GM12878 (cell line): ENCODE measurements at regions not wholly inside any gene's neighbourhood (a gene's known extent, or its start where the extent isn't known, plus 50 kb on each side); places are given as distances from the start of the nearest gene placed in this dataset.

Experiments
- FOXK2 ChIP-seq: fragments of 450-650 bp; IDR thresholded peaks from 2 replicates; pipeline ENCODE4 v1.6.1; 2017; ENCODE audit warnings: mild to moderate bottlenecking, moderate library complexity
- JUND ChIP-seq: IDR thresholded peaks from 2 replicates; pipeline ENCODE4 v1.6.1; 2012; ENCODE audit warnings: low read depth, mild to moderate bottlenecking, low read length, improper control_type of control experiment, moderate library complexity

GRCh38 chr17:5978496-5978895, 91.7 kb upstream of the WSCD1 start:
- TF ChIP-seq FOXK2, result no peak
- TF ChIP-seq JUND, result no peak
